D721Med (cell line): ENCODE measurements at regions not wholly inside any gene's neighbourhood (a gene's known extent, or its start where the extent isn't known, plus 50 kb on each side); places are given as distances from the start of the nearest gene placed in this dataset.

Source experiments
- DNase-seq: peaks from one replicate; pipeline ENCODE4 v3.0.0; 2011; ENCODE audit warnings: low spot score; ENCODE audit not compliant: insufficient read length
- FAIRE-seq: peaks from 2 replicates; lab custom pipeline; 2011; peaks lifted over from hg19 to GRCh38; lab: Jason Lieb, UNC
- CTCF ChIP-seq: IDR thresholded peaks from 2 replicates; pipeline ENCODE4 v1.5.1; 2012; ENCODE audit warnings: mild to moderate bottlenecking, control low read depth; ENCODE audit not compliant: insufficient read depth; ENCODE audit errors: missing control alignments

- TF ChIP-seq CTCF, result no peak
- no peak for DNase-seq
- FAIRE-seq, result no peak
Observed at GRCh38 chr3:102124282-102124681, 275.0 kb downstream of the NFKBIZ start.

GRCh38 chr3:102124704-102125103 is 275.4 kb downstream of the NFKBIZ start:
- DNase-seq (no peak), FAIRE-seq (no peak)
- no peak for TF ChIP-seq CTCF

GRCh38 chr3:102125197-102125993 is 276.1 kb downstream of the NFKBIZ start:
- FAIRE-seq (no peak), DNase-seq (no peak)
- no peak for TF ChIP-seq CTCF

GRCh38 chr3:102125994-102126368 is 276.7 kb downstream of the NFKBIZ start:
- no peak for TF ChIP-seq CTCF

GRCh38 chr3:102129760-102130608 is 280.7 kb downstream of the NFKBIZ start:
- DNase-seq (no peak), FAIRE-seq (no peak)
- no peak for TF ChIP-seq CTCF

More at GRCh38 chr3:102125994-102126368, 276.7 kb downstream of the NFKBIZ start:
- FAIRE-seq (no peak), DNase-seq (no peak)

GRCh38 chr3:102132370-102132769 is 283.1 kb downstream of the NFKBIZ start:
- DNase-seq (no peak), FAIRE-seq (no peak)
- TF ChIP-seq CTCF, result no peak
